GM19438 (cell line): ENCODE measurements at regions not wholly inside any gene's neighbourhood (a gene's known extent, or its start where the extent isn't known, plus 50 kb on each side); places are given as distances from the start of the nearest gene placed in this dataset.

ENCODE experiments used
- ATAC-seq: cut with Tn5 transposase; IDR thresholded peaks from one replicate; pipeline ENCODE4 v1.9.1; 2021; ENCODE audit warnings: low read depth; ENCODE audit not compliant: unreplicated experiment

GRCh38 chr9:2345013-2345412, 276.6 kb upstream of the VLDLR start:
- no peak for ATAC-seq

GRCh38 chr9:2346277-2346913, 275.2 kb upstream of the VLDLR start:
- ATAC-seq: no peak

- ATAC-seq: no peak
Observed at GRCh38 chr9:2351324-2351723, 270.3 kb upstream of the VLDLR start.

GRCh38 chr9:2354216-2354615, 267.4 kb upstream of the VLDLR start:
- ATAC-seq: no peak

- no peak for ATAC-seq
Observed at GRCh38 chr9:2354856-2355696, 266.5 kb upstream of the VLDLR start.

GRCh38 chr9:2355697-2355983, 265.9 kb upstream of the VLDLR start:
- ATAC-seq: no peak

GRCh38 chr9:2356041-2356790, 265.4 kb upstream of the VLDLR start:
- ATAC-seq: no peak

GRCh38 chr9:2359891-2360471, 261.6 kb upstream of the VLDLR start:
- ATAC-seq: no peak

- no peak for ATAC-seq
Observed at GRCh38 chr9:2362150-2362549, 259.4 kb upstream of the VLDLR start.

GRCh38 chr9:2363138-2363745, 258.3 kb upstream of the VLDLR start:
- ATAC-seq: no peak

- no peak for ATAC-seq
Observed at GRCh38 chr9:2363781-2364180, 257.8 kb upstream of the VLDLR start.

- no peak for ATAC-seq
Observed at GRCh38 chr9:2367970-2368369, 253.6 kb upstream of the VLDLR start.

GRCh38 chr9:2373648-2374047, 247.9 kb upstream of the VLDLR start:
- no peak for ATAC-seq

GRCh38 chr9:2375114-2375513, 246.5 kb upstream of the VLDLR start:
- no peak for ATAC-seq

- no peak for ATAC-seq
Observed at GRCh38 chr9:2377117-2377516, 244.5 kb upstream of the VLDLR start.

- ATAC-seq: no peak
Observed at GRCh38 chr9:2377834-2378233, 243.8 kb upstream of the VLDLR start.

- no peak for ATAC-seq
Observed at GRCh38 chr9:2378266-2378665, 243.3 kb upstream of the VLDLR start.

GRCh38 chr9:2378816-2379215, 242.8 kb upstream of the VLDLR start:
- ATAC-seq: no peak

- ATAC-seq: no peak
Observed at GRCh38 chr9:2384741-2385140, 236.8 kb upstream of the VLDLR start.

GRCh38 chr9:2385746-2386145, 235.8 kb upstream of the VLDLR start:
- ATAC-seq: no peak

- no peak for ATAC-seq
Observed at GRCh38 chr9:2386566-2386965, 235.0 kb upstream of the VLDLR start.
